ENCODE measurements at regions not wholly inside any gene's neighbourhood (a gene's known extent, or its start where the extent isn't known, plus 50 kb on each side); places are given as distances from the start of the nearest gene placed in this dataset.
"Not testable (repeated sequence)": the region's sequence is repeated elsewhere in the genome, so short reads cannot be mapped to it uniquely, and the experiment has no call there.

DNA sequence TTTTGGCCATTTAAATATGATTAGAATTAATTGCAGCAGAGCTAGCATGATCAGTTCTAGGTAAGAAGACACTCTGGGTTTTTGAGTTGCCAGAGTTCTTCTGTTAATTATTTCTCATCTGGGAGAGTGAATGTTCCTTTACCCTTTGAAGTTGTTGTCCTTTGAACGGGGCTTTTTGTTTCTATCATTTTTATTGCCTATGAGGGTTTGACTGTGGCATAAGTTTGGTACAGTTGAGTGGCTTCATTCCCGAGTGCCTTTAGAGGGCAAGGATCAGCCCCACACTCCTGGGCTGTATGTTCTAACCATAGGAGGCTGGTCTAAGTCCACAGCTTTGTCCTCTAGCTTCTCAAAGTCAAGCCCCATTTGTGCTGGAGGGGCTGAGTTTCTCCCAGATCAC, 804.3 kb downstream of the KCNJ3 start:
- DNase-seq: no peak

GRCh38 chr2:155498106-155498505, 799.6 kb downstream of the KCNJ3 start:
- no peak for DNase-seq

DNA sequence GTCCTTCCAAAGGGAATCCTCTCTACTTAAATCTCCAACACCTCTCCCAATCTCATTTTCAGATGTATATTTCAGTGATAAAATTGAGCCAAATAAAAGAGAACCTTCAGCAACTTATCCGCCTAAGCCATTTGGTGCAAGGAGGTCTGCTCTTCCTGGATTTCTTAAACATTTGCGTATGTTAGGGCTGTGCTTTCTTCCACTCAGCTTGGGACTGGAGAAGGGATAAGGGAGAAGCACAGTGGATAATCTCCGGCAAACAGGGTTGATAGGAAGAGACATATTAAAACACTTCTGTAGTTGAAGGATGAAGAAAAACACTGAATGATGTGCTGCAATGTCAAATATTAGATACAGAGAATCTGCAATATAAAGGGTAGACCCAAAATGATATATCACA, 796.2 kb downstream of the KCNJ3 start:
- DNase-seq: no peak

DNA sequence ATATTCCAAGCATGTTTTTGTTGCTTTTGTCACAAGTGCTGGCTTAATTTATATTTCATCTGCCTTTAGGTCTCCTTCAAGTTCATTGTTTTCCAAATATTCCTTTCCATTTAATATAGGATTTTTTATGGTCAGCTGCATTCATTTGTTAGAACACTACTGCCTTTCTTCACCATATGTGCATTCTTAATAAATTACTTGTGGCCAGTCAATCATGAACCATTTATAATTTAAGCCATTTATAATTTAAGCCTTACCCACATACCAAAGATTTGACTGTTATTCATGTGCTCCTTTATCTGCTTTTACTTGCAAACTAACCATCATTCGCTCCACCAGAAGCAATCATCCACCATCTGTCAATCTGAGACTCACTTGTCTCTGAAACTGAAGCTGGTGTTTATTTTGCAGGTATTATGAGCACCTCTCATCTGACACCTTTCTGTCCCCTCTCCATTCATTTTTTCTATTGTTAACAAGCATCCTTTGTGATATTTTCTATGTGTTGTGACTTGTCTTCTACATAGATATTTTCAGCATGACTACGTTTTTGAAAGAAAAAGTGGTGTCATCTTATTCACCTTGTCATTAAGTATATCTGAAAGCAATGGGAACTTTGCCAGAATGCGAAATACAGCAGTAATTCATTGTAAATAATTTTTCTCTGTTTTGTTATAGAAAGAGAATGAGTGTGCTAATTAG, 786.8 kb downstream of the KCNJ3 start:
- no peak for DNase-seq

- no peak for DNase-seq
These were observed 782.6 kb downstream of the KCNJ3 start for GRCh38 chr2:155481141-155481540.

DNA sequence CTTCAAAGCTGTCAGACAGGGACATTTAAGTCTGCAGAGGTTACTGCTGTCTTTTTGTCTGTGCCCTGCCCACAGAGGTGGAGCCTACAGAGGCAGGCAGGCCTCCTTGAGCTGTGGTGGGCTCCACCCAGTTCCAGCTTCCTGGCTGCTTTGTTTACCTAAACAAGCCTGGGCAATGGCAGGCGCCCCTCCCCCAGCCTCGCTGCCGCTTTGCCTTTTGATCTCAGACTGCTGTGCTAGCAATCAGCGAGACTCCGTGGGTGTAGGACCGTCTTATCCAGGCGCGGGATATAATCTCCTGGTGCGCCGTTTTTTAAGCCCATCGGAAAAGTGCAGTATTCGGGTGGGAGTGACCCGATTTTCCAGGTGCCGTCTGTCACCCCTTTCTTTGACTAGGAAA, 773.5 kb downstream of the KCNJ3 start:
- not testable (repeated sequence) for DNase-seq

DNA sequence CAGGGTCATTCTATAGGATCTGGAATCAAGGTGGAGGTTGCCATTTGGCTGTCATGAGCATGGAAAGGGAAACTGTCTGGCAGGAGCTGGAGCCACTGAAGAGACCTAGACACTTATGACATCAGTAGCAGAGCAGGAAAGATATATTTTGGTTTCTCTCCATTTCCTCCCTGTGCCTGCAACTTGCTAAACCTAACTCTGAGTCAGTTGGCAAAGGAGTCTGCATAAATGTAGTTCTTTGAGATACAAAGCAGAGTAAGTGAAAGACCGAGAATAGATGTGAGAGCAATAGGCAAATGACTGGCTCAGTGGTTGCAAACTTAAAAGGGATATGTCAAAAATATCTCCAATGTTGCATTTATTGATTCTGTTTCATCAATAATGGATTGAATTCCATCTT, 757.7 kb downstream of the KCNJ3 start:
- DNase-seq: no peak

- no peak for DNase-seq
These were observed 744.4 kb downstream of the KCNJ3 start for GRCh38 chr2:155442755-155443372.

- DNase-seq: no peak
These were observed 743.6 kb downstream of the KCNJ3 start for GRCh38 chr2:155442088-155442487.

DNA sequence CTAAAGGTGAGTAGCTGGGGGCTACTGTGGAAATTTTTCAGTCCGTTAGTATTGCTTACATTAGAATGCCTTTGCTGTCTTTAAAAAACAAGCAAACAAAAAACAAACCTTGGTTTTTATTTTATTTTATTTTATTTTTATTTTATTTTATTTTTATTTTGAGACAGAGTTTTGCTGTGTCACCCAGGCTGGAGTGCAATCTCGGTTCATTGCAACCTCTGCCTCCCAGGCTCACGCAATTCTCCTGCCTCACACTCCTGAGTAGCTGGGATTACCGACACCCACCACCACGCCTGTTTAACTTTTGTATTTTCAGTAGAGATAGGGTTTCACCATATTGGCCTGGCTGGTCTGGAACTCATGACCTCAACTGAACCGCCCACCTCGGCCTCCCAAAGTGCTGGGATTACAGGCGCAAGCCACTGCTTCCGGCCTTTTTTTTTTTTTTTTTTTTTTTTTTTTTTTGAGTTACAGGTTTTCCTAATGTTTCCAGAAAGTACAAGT, 732.6 kb downstream of the KCNJ3 start:
- DNase-seq: no peak

DNA sequence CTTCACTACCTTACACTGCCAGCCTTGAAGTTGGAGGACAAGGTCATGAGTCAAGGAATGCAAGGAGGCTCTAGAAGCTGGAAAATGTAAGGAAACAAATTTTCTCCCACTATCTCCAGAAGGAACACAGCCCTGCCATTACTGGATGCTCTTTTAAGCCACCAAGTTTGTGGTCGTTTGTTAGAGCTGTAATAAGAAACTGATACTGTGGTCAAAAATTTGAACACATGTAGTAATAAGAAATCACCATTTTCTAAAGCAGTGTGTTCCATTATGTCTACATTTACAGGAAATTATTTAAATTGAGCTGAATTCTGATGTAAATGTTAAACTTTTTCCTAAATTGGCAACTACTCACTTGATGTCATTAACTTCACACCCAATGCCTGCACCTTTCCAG, 729.0 kb downstream of the KCNJ3 start:
- DNase-seq: no peak

- DNase-seq: no peak
These were observed 726.0 kb downstream of the KCNJ3 start for GRCh38 chr2:155424518-155424917.

GRCh38 chr2:155418753-155419152, 720.3 kb downstream of the KCNJ3 start:
- DNase-seq: no peak

DNA sequence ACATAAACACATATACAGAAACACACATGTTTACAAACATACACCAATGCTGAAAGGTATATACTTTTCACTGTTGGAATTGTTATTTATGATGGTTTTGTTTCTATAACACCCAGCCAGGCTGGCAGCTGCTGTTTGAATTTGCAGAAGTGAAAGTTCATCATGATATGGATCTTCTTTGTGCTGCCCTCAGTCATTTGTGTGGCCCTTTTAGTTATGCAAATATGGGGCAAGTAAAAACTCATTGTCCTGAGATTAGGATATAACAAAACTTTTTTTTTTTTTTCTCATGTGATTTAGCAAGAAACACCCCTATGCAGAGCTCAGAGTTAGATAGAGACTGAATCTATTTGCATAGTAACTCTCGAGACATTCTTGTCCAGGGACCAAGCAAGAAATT, 714.1 kb downstream of the KCNJ3 start:
- DNase-seq: no peak

- DNase-seq: no peak
These were observed 706.0 kb downstream of the KCNJ3 start for GRCh38 chr2:155404433-155405002.

DNA sequence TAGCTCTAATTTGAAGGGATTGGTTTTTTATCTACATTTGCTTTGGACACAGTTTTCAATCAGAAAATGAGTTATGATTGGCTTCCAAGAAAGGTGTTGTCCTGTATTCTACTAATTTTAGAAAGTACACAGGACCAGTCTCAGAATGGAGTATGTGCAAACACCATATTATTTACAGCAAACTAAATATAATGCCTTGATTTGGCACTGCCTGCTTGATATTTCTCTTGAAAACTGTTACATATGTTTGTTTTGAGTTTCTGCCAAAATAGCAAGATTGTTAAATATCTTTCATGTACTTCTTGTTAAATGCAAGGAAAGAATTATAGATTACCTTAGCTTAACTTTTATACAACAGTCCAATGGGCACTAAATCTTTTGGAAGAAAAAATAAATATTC, 694.9 kb downstream of the KCNJ3 start:
- peak; percentile 5 for DNase-seq

- no peak for DNase-seq
These were observed 693.2 kb downstream of the KCNJ3 start for GRCh38 chr2:155391613-155392130.

DNA sequence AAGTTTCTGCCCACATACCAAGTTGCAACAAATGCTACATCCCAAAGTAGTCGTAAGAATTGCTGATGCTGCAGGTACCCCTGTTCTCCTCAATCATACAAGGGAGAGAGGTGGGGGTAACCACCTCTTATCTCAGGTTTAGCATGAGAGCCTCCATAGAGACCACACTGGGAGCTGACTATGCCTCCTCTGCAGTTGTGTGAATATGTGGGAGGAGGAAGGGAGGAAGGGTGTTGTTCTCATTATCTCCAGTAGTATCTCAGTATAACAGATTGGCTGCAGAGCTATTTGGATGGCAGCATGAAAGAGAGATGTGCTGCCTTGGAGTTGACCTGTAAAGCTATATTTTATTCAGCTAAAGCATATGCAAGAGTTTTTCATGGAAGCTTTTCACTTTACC, 690.7 kb downstream of the KCNJ3 start:
- DNase-seq: no peak

DNA sequence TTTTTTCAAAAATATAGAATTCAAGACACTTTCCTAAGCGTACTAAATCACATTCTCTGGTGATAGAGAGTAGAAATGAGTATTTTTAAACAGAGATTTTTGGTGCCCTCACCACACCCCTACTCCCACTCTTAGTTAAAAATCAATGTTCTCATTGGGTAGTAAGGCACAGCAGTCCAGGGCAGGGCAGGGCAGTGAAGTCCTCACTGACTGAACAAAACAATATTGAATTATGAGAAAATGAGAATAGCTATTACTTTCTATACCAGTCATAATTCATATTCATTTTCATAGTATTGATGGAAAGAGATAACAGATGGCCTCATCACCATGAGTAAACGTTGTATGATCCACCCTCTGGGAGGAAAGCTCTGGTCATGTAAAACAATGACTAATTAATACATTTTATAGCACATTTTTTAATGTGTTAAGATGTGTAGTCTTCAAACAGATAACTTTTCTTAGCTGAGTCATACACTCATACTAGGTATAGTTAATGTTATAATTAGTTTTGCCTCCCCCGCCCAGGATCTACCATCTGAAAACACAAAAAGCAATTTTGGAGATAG, 686.1 kb downstream of the KCNJ3 start:
- DNase-seq: no peak

- DNase-seq: no peak
These were observed 684.3 kb downstream of the KCNJ3 start for GRCh38 chr2:155382776-155383175.

DNA sequence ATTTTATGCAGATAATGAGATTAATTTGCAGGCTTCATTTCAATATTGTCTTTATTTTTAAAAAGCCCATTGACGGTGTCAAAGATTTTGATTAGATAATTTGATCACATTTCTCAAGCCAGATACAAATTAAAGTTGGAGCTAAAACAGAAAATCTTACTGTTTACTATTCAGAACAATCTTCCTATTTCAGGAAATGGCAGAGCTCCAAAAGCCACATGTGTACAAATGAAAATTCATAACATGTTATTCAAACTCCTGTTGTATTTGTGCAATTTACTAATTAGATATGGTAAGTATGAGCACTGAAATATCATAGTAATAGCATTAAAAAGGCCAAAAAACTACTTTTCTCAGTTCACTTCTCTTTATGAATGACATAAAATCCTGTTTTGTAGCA, 682.9 kb downstream of the KCNJ3 start:
- DNase-seq: no peak

DNA sequence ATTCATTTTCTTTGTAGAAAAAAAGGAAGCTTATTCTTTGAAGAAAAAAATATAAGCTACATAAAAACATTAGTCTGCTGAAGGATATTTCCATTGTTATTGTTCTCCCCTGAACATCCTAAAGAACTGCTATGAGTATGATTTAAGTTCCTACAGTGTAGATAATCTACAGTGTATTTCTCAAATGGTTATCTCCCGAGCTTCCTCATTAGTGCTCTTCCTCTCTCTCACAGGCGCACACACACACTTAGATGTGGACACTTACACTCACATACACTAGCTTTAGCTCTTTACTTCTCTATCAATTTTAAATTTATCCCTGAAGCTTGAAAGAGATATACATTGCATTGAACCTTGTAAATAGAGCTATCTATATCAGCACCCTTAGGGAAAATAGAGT, 681.0 kb downstream of the KCNJ3 start:
- DNase-seq: no peak

GRCh38 chr2:155377931-155378444, 679.5 kb downstream of the KCNJ3 start:
- DNase-seq: no peak

- DNase-seq: peak; percentile 48
These were observed 678.8 kb downstream of the KCNJ3 start for GRCh38 chr2:155377266-155377680.
